HG03460 (cell line): ENCODE measurements at regions not wholly inside any gene's neighbourhood (a gene's known extent, or its start where the extent isn't known, plus 50 kb on each side); places are given as distances from the start of the nearest gene placed in this dataset.

Experiments
- ATAC-seq: cut with Tn5 transposase; IDR thresholded peaks from one replicate; pipeline ENCODE4 v1.9.1; 2021; ENCODE audit not compliant: unreplicated experiment

DNA sequence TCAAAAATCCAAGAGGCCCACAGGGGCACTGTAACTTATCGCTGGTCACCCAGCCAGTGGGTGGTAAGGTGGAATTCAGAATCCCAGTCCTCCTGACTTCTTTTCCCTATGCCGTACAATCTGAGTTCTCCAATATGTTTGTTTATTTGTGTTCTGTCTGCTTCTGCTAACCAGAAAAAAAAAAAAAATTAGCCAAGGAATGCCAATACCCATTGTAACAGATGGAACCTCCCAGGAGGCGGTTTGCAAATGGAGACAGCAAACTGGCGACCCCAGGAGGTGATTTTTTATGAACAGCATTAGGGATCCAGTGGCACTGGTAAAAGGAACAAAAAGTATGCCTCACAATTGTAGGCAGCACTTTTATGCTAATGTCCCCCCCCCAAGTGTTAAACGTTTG lies 189.0 kb upstream of the FGGY start:
- ATAC-seq, result no peak

- no peak for ATAC-seq
Measured at GRCh38 chr1:59108481-59109317, 188.2 kb upstream of the FGGY start.

- no peak for ATAC-seq
Measured at GRCh38 chr1:59110271-59110670, 186.6 kb upstream of the FGGY start.

GRCh38 chr1:59113876-59114457 lies 182.9 kb upstream of the FGGY start:
- no peak for ATAC-seq

- ATAC-seq, result no peak
Measured at GRCh38 chr1:59115865-59116264, 181.0 kb upstream of the FGGY start.

DNA sequence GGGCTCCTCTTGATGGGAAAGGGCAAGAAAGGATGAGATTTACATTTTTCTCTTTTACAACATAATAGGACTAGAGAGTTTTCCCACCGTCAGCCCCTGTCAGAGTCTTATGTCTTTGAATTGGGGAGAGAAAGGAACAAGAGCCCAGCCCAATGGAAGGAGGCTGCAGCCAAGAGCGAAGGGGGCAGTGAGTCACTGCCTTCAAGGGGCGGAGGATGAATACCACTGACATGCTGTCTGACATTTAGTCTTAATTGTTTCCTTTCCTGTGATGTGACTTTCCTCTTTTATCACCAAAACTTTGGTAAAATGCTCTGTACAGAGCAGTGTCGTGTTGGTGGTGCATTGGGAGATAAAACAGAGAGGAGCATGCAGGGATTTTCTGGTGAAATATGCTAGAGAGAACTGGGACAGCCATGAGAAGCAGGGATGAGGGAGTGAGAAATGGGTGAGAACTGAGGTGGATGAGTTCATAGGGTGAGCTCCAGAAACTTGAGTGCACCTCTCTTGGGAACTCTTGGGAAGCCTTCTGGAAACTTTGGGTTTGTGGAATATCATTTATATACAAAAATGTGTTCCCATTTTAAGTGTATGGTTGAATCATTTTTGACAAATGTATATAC lies 179.9 kb upstream of the FGGY start:
- ATAC-seq, result no peak

- ATAC-seq, result no peak
Measured at GRCh38 chr1:59122527-59122926, 174.4 kb upstream of the FGGY start.

DNA sequence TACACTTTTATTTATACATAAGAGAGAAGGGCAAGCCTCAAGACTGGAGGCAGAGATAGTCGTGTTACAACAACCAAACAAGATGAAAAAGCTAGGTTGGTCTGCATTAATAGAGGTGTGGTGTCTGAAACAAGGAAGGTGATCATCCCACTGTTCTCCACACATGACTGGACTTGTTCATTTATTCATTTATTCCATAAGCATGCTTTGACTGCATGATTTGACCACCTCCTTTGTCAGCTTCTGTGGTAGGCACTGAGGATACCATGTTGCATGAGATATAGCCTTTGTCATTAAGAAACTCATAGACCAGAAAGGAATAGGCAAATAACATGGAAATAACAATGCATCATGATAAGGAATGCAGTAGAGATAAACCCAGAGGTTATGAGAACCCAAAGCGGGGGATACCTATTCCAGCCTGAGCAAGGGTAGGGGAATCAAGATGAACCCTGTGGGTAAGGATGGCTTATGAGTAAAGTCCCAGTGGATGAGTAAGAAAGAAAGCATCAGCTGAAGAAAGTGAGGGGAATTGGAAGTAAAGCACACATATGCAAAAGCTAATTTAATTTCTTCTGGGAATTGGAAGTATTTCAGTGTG lies 173.7 kb upstream of the FGGY start:
- no peak for ATAC-seq

GRCh38 chr1:59124166-59124565 lies 172.7 kb upstream of the FGGY start:
- no peak for ATAC-seq

- no peak for ATAC-seq
Measured at GRCh38 chr1:59125154-59125553, 171.7 kb upstream of the FGGY start.

DNA sequence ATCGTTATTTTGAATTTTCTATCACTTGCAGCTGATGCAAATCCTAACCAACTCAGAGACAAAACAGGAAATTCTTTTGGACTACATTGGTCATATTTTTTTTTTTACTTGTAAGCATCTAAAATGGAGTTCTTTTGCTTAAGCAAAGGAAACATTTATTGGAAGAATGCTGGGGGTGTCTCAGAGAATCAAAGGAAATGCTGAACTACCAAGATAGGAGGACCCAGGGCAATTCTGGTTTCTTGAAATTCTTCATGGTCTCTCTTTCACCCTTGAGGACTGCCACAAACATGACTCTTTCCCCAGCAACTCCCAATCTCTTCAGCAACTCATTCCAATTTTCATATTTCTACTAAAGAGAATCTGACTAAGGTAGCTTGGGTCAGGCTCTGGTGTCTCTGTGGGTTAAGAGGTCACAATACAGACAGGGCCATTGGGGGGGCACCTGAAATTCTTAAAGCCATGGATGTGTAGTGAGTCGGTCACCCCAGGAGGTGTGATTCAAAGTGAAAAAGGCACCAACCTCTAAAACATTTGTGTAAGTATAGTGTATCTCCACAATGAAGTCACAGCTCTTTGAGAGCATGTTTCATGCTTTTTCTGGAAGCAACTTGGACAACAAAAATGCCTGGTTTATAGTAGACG lies 171.1 kb upstream of the FGGY start:
- ATAC-seq, result no peak

DNA sequence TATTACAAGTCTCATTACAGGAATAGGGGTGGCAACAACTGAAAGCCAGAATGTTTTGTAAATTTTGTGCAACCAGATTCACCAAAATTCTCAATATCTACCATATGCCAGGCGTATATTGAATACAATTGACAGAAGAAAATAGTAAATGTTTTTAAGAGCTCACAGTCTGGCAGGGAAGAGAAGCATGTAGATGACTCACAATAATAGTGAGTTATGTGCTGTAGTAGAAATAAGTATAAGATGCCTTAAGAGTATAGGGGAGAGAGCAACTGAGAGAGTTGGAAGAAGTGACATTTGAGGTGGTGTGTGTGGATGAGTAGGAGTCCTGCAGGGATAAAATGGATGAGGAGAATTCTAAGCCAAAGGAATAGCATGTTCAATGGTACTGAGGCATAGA lies 170.5 kb upstream of the FGGY start:
- ATAC-seq, result no peak

DNA sequence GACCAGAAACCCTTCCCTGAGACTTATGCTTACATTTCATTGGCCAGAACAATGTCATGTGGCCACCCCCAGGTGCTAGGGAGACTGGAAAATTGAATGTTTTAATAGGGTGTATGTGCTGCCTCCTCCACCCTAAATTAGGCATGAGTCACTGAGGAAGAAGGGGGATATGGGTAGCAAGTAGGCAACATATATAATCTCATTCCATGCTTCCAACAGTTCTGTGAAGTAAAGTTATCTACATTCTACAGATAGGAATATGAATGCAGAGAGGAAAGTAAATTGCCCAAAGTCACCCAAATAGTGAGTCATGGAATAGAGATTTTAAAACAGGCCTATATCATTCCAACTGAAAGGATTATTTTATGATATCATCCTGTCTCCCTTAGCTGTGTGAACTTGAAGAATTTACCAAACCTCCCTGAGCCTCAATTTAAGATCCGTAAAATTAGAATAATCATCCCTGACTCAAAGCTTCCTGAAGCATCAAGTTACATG lies 168.6 kb upstream of the FGGY start:
- no peak for ATAC-seq

GRCh38 chr1:59128784-59129227 lies 168.1 kb upstream of the FGGY start:
- ATAC-seq, result no peak

GRCh38 chr1:59132295-59132694 lies 164.6 kb upstream of the FGGY start:
- ATAC-seq, result no peak

- no peak for ATAC-seq
Measured at GRCh38 chr1:59133997-59134396, 162.9 kb upstream of the FGGY start.

GRCh38 chr1:59135761-59136255 lies 161.1 kb upstream of the FGGY start:
- ATAC-seq, result no peak

DNA sequence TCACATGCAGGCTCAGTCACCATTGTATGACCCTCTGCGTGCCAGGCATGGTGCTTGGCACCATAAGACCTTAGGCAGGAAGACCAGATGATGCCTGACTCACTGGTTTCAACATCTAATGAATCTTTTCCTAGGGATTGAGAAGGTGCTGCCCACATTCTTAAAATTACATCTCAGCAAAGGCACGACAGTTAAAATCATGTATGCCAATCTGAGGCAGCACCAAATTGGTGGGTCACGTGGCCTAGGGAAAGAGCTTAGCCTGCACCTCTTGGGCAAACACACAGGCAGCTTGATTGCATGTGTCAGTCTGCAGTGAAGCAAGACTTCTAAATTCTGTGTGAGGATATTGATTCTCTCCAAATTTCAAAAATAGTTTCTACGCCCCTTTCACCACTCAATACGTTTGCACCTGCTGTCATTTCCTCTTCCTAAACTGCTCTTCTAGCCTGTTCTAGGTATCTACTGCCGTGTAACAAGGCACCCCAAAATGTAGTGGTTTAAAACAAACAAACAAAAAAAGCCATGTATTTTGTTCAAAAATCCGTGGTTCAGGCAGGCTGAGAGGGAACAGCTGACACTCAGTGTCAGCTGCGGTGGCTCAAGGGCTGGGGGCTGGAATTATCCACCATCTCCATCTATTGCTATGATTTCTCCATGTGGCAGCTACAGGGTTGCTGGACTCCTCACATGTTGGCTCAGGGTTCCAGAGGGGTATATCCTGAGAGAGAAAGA lies 160.2 kb upstream of the FGGY start:
- ATAC-seq, result no peak

DNA sequence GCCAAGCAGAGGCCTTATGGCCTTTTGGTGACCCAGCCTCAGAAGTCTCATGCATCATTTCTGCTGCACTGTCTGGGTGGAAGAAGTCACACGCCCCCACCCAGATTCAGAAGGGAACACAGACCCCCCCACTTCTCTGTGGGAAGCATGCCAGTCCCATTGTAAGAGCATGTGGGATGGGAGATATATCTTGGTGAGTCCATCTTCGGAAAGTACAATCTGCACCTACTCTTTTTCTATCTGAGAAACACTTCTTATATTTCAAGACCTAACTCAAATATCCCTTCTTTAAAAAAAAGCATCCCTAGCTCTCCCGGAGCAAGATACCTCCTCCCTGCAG lies 159.6 kb upstream of the FGGY start:
- no peak for ATAC-seq

GRCh38 chr1:59137968-59138367 lies 158.9 kb upstream of the FGGY start:
- ATAC-seq, result no peak
